ENCODE measurements at regions not wholly inside any gene's neighbourhood (a gene's known extent, or its start where the extent isn't known, plus 50 kb on each side); places are given as distances from the start of the nearest gene placed in this dataset.

- peaks cover 6 to 25% (median 10%) of the 10 kb centered on the region in 6 donors for H3K9me3 Mint-ChIP-seq
Measured at GRCh38 chr6:78476561-78476960, 390.8 kb upstream of the IRAK1BP1 start.

GRCh38 chr6:78482801-78483552 lies 384.4 kb upstream of the IRAK1BP1 start:
- H3K27ac Mint-ChIP-seq = no peak overlapping the region
- no peak overlapping the region for H3K4me3 Mint-ChIP-seq
- no peaks in the 10 kb centered on the region for H3K36me3 Mint-ChIP-seq
- no peak for DNase-seq
- peaks cover 4 to 20% (median 11%) of the 10 kb centered on the region in 6 donors for H3K9me3 Mint-ChIP-seq
- no peaks in the 10 kb centered on the region for H3K27me3 Mint-ChIP-seq (ENCODE audit: low read depth in 3 of 3)
- H3K4me1 Mint-ChIP-seq = no peaks in the 10 kb centered on the region

More at GRCh38 chr6:78476561-78476960, 390.8 kb upstream of the IRAK1BP1 start:
- no peak overlapping the region for H3K4me3 Mint-ChIP-seq
- H3K4me1 Mint-ChIP-seq = no peaks in the 10 kb centered on the region
- DNase-seq = no peak
- H3K36me3 Mint-ChIP-seq = no peaks in the 10 kb centered on the region
- H3K27me3 Mint-ChIP-seq (ENCODE audit: low read depth in 3 of 3) = peaks cover 0 to 3% (median 0%) of the 10 kb centered on the region in 3 donors
- H3K27ac Mint-ChIP-seq = no peak overlapping the region

- Mint-ChIP-seq H3K36me3 (no peaks in the 10 kb centered on the region), H3K27ac (no peak overlapping the region), H3K9me3 (peaks cover 3 to 21% (median 10%) of the 10 kb centered on the region in 6 donors), H3K4me1 (no peaks in the 10 kb centered on the region), H3K4me3 (no peak overlapping the region), H3K27me3 (ENCODE audit: low read depth in 3 of 3) (no peaks in the 10 kb centered on the region)
- DNase-seq = no peak
Measured at GRCh38 chr6:78483553-78484197, 383.7 kb upstream of the IRAK1BP1 start.

GRCh38 chr6:78484198-78485064 lies 382.9 kb upstream of the IRAK1BP1 start:
- Mint-ChIP-seq H3K27me3 (ENCODE audit: low read depth in 3 of 3) (no peaks in the 10 kb centered on the region), H3K4me3 (no peak overlapping the region), H3K9me3 (peaks cover 0 to 17% (median 12%) of the 10 kb centered on the region in 6 donors)

GRCh38 chr6:78487401-78487800 lies 379.9 kb upstream of the IRAK1BP1 start:
- H3K27me3 Mint-ChIP-seq (ENCODE audit: low read depth in 3 of 3) = no peaks in the 10 kb centered on the region
- H3K4me3 Mint-ChIP-seq = no peak overlapping the region
- H3K9me3 Mint-ChIP-seq = peaks cover 2 to 16% (median 8%) of the 10 kb centered on the region in 6 donors
- H3K36me3 Mint-ChIP-seq = no peaks in the 10 kb centered on the region
- no peak for DNase-seq
- H3K4me1 Mint-ChIP-seq = no peaks in the 10 kb centered on the region
- no peak overlapping the region for H3K27ac Mint-ChIP-seq

More at GRCh38 chr6:78484198-78485064, 382.9 kb upstream of the IRAK1BP1 start:
- no peaks in the 10 kb centered on the region for H3K36me3 Mint-ChIP-seq
- no peak overlapping the region for H3K27ac Mint-ChIP-seq
- H3K4me1 Mint-ChIP-seq = no peaks in the 10 kb centered on the region
- no peak for DNase-seq

GRCh38 chr6:78489874-78490273 lies 377.5 kb upstream of the IRAK1BP1 start:
- H3K4me1 Mint-ChIP-seq = no peaks in the 10 kb centered on the region
- no peak overlapping the region for H3K27ac Mint-ChIP-seq
- H3K9me3 Mint-ChIP-seq = peaks cover 0 to 21% (median 5%) of the 10 kb centered on the region in 6 donors
- H3K36me3 Mint-ChIP-seq = no peaks in the 10 kb centered on the region
- DNase-seq = no peak
- no peaks in the 10 kb centered on the region for H3K27me3 Mint-ChIP-seq (ENCODE audit: low read depth in 3 of 3)
- no peak overlapping the region for H3K4me3 Mint-ChIP-seq

- Mint-ChIP-seq H3K9me3 (peaks cover 2 to 34% (median 10%) of the 10 kb centered on the region in 6 donors), H3K4me3 (no peak overlapping the region), H3K27ac (no peak overlapping the region), H3K36me3 (no peaks in the 10 kb centered on the region), H3K27me3 (ENCODE audit: low read depth in 3 of 3) (no peaks in the 10 kb centered on the region), H3K4me1 (no peaks in the 10 kb centered on the region)
- DNase-seq = no peak
Measured at GRCh38 chr6:78492351-78493017, 374.9 kb upstream of the IRAK1BP1 start.

- Mint-ChIP-seq H3K27ac (no peak overlapping the region), H3K36me3 (peaks cover 0 to 3% (median 3%) of the 10 kb centered on the region in 3 donors), H3K9me3 (peaks cover 8 to 48% (median 14%) of the 10 kb centered on the region in 6 donors), H3K4me1 (no peaks in the 10 kb centered on the region), H3K27me3 (ENCODE audit: low read depth in 3 of 3) (no peaks in the 10 kb centered on the region), H3K4me3 (no peak overlapping the region)
- DNase-seq = no peak
Measured at GRCh38 chr6:78500299-78501089, 366.9 kb upstream of the IRAK1BP1 start.

GRCh38 chr6:78502386-78502887 lies 364.9 kb upstream of the IRAK1BP1 start:
- Mint-ChIP-seq H3K36me3 (peaks cover 0 to 3% (median 3%) of the 10 kb centered on the region in 3 donors), H3K27ac (no peak overlapping the region), H3K27me3 (ENCODE audit: low read depth in 3 of 3) (peaks cover 0 to 1% (median 0%) of the 10 kb centered on the region in 3 donors), H3K9me3 (peaks cover 16 to 44% (median 21%) of the 10 kb centered on the region in 6 donors), H3K4me1 (no peaks in the 10 kb centered on the region), H3K4me3 (no peak overlapping the region)
- DNase-seq = no peak

GRCh38 chr6:78505178-78505577 lies 362.2 kb upstream of the IRAK1BP1 start:
- peaks cover 18 to 50% (median 25%) of the 10 kb centered on the region in 6 donors for H3K9me3 Mint-ChIP-seq
- H3K36me3 Mint-ChIP-seq = peaks cover 3% of the 10 kb centered on the region in 3 donors
- no peak overlapping the region for H3K27ac Mint-ChIP-seq
- no peaks in the 10 kb centered on the region for H3K4me1 Mint-ChIP-seq
- peaks cover 0 to 1% (median 0%) of the 10 kb centered on the region in 3 donors for H3K27me3 Mint-ChIP-seq (ENCODE audit: low read depth in 3 of 3)
- no peak for DNase-seq
- H3K4me3 Mint-ChIP-seq = no peak overlapping the region

- Mint-ChIP-seq H3K9me3 (peaks cover 17 to 41% (median 24%) of the 10 kb centered on the region in 6 donors), H3K4me3 (no peak overlapping the region), H3K36me3 (peaks cover 0 to 3% (median 0%) of the 10 kb centered on the region in 3 donors), H3K4me1 (no peaks in the 10 kb centered on the region), H3K27me3 (ENCODE audit: low read depth in 3 of 3) (peaks cover 0 to 2% (median 1%) of the 10 kb centered on the region in 3 donors), H3K27ac (no peak overlapping the region)
- DNase-seq = no peak
Measured at GRCh38 chr6:78511009-78511408, 356.3 kb upstream of the IRAK1BP1 start.

GRCh38 chr6:78513856-78514255 lies 353.5 kb upstream of the IRAK1BP1 start:
- DNase-seq = no peak
- Mint-ChIP-seq H3K36me3 (no peaks in the 10 kb centered on the region), H3K27ac (no peak overlapping the region), H3K4me3 (no peak overlapping the region), H3K27me3 (ENCODE audit: low read depth in 3 of 3) (peaks cover 0 to 4% (median 2%) of the 10 kb centered on the region in 3 donors), H3K4me1 (no peaks in the 10 kb centered on the region), H3K9me3 (peaks cover 8 to 23% (median 12%) of the 10 kb centered on the region in 6 donors)

Data from immature natural killer cell (primary cell).